GM10266 (cell line): ENCODE measurements at regions not wholly inside any gene's neighbourhood (a gene's known extent, or its start where the extent isn't known, plus 50 kb on each side); places are given as distances from the start of the nearest gene placed in this dataset.

Source experiments
- DNase-seq: peaks from one replicate; pipeline ENCODE4 v3.0.0; 2012; ENCODE audit errors: extremely low spot score
- TF ChIP-seq, protein P1 (sequence below): IDR thresholded peaks from 2 replicates; pipeline ENCODE4 v1.5.1; 2012; ENCODE audit warnings: mild to moderate bottlenecking, low read depth; ENCODE audit not compliant: control insufficient read depth, insufficient read depth; ENCODE audit errors: missing control alignments

DNA sequence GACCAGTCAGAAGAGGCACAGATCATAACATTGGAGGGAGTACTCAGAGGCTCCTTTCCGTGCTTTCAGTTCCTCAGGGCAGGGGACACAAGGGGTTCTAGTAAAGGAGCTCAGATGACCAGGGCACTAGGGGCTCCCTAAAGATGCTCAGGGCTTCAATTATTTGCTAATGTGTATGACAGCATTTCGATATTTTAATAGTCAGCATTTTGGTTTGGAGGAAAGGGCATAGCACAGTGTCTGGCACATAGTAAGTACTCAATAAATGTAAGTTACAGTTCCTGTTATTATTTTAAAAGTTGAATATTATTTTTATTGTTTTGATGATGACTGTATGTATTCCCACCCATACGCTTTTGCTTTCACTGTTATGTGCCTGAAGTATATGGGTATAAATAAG, 260.0 kb downstream of the REEP3 start:
- TF ChIP-seq, protein P1, sequence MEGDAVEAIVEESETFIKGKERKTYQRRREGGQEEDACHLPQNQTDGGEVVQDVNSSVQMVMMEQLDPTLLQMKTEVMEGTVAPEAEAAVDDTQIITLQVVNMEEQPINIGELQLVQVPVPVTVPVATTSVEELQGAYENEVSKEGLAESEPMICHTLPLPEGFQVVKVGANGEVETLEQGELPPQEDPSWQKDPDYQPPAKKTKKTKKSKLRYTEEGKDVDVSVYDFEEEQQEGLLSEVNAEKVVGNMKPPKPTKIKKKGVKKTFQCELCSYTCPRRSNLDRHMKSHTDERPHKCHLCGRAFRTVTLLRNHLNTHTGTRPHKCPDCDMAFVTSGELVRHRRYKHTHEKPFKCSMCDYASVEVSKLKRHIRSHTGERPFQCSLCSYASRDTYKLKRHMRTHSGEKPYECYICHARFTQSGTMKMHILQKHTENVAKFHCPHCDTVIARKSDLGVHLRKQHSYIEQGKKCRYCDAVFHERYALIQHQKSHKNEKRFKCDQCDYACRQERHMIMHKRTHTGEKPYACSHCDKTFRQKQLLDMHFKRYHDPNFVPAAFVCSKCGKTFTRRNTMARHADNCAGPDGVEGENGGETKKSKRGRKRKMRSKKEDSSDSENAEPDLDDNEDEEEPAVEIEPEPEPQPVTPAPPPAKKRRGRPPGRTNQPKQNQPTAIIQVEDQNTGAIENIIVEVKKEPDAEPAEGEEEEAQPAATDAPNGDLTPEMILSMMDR = no peak

DNA sequence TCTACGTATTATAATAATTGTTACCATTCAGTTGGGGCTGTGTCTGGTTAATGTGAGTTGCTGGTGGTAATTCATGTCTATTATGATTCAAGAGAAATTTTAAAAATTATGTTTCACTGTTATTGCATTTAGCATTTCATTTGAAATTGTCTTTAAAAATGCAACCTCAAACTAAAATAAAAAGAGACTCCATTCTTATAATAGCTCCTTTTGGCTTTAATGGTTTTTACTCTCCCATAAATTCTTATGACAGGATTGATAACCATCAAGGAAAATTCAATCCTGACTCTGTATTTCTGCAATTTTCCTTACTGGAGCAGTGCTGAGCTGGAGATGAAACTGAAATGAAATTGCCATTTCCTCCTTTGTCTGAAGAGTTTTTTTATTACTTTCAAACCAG, 262.7 kb downstream of the REEP3 start:
- no peak for DNase-seq
- TF ChIP-seq, protein P1 = no peak

More for the DNA sequence above, 260.0 kb downstream of the REEP3 start:
- DNase-seq = no peak

DNA sequence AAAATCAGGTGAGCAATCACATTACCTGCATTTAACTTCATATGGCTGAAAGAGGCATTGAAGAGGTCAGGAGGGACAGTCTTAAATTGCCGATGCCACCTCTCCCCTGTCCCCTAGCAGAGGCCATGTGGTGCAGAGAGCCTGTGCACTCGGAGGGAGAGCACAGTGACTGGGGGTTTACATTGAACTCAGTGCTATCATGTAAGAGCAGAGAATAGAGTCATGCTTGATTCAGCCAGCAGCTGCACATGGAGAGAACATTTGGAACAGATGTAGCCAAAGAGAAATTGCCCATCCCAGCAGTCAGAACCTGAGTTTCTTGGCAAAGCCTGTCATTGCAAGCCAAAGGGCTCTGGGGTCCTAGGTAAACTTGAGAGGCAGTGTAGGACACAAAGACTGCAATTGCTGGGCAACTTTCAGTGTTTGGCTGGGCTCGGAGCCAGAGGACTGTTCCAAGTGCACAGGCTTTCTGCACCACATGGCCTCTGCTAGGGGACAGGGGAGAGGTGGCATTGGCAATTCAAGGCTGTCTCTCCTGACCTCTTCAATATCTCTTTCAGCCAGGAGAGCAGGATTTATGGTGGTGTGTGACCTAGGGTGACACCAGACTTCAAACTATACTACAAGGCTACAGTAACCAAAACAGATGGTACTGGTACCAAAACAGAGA, 267.1 kb downstream of the REEP3 start:
- TF ChIP-seq, protein P1 = no peak
- no peak for DNase-seq

DNA sequence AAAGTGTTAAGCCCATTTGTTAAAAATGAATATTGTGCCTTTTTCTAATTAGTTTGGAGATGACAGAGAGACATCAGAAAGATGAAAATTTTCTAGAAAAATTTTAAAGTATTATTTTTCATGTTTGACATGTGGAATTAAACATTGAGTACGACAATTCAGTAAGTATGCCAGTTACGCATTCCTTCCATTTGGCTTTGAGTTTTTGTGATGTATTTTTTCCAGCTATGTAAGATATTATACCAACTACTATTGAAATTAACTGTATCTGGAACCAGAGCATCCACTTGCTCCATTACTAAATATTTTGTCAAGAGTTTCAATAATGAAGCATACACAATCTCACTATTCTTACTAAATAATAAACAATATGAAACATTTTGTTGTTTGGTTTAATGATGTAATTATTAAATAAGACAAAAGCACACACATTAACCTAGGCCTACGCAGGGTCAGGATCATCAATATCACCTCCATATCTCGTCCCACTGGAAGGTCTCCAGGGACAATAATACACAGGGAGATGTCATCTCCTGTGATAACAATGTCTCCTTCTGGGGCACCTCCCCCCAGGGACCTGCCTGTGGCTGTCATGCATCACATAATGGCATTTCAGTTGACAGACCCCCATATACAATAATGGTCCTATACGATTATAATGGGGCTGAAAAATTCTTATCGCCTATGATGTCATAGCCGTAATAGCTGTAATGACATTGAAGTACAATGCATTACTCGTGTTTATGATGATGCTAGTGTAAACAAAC, 274.1 kb downstream of the REEP3 start:
- no peak for DNase-seq
- TF ChIP-seq, protein P1 = no peak

DNA sequence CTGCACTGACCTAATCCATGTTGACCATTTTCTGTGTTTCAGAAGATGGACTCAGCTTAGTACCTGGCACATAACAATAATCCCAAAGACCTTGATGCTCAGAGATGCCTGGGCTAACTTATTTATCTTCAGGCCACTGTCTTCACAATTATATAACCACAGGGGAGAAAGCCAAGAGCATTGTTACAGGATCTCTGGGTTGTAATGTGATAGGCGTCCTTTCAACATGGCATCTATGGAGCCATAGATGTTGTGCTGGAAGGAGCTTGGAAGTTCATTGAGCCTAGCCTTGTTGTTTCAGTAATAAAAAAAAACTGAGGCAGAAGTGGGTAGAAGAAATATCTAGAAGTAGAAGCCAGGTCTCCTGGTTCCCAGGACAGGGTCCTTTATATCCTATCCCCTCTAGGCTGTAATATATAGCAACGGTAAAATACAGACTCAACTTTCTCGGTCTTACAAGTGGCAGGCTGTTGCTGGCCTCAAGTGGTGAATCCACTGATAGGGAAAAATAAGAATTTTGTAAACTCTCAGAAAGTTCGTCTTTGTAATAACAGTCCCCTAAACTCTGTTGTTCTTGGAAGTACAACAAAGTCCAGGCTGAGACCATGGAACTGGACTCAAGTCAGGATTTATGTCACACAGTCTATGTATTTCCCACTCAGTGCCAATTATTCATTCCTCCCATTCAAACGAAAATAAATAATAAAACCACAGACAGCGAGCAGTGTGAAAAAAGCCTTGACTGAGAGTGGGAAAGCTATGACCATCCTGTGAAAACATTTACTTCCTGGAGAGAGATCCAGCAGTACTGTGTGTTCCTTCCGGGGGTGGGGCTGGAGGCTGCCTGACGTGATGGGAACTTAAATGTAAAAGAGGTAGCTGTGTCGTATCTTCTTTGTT, 277.6 kb downstream of the REEP3 start:
- TF ChIP-seq, protein P1 = no peak
- DNase-seq = no peak

DNA sequence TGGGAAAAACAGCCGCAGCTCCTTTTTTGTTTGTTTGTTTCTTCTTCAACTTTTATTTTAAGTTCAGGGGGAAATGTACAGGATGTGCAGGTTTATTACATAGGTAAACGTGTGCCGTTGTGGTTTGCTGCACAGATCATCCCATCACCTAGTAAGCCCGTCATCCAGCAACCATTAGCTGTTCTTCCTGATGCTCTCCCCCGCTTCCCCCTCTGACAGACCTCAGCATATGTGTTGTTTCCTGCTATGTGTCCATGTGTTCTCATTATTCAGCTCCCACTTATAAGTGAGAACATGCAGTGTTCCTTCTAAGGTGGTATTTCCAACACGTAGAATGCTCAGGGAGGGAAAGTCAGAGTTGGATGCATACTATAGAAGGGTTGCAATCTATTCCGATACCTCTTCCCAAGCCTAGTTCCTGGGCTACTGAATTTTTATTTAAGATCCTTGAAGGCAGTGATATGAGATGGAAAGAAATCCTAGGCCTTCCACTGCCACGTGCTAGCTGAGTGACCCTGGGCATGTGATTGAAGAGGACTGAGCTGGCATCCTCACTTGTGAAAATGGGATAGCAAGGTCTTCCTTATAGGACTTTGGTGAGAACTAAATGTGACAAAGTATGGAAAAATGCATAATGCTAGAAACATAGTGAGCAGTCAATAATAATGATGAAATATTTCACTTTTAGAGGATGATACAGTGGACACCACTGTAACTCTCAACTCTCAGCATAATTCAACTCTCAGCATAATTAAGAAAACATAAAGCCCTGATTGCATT, 278.5 kb downstream of the REEP3 start:
- no peak for DNase-seq
- TF ChIP-seq, protein P1 = no peak
